ENCODE measurements at regions not wholly inside any gene's neighbourhood (a gene's known extent, or its start where the extent isn't known, plus 50 kb on each side); places are given as distances from the start of the nearest gene placed in this dataset.

DNA sequence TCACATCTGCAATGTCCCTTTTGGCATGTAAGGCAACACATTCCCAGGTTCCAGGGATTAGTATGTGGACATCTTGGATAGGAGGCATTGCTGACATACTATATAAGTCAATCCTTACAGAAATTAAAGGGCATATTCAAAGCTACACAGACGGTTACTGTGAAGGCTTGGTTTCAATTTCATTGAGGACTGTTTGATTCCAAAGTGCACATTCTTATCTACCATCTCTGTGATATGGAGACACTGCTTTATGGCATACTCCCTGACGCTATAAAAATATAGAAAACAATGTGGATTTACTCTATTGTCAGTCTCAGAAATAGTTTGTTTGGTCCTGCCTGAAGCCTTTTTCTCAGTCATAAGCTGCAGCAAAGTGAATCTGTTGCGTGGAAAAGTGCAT, 1486.7 kb downstream of the FAM181B start:
- TF ChIP-seq, protein P1, sequence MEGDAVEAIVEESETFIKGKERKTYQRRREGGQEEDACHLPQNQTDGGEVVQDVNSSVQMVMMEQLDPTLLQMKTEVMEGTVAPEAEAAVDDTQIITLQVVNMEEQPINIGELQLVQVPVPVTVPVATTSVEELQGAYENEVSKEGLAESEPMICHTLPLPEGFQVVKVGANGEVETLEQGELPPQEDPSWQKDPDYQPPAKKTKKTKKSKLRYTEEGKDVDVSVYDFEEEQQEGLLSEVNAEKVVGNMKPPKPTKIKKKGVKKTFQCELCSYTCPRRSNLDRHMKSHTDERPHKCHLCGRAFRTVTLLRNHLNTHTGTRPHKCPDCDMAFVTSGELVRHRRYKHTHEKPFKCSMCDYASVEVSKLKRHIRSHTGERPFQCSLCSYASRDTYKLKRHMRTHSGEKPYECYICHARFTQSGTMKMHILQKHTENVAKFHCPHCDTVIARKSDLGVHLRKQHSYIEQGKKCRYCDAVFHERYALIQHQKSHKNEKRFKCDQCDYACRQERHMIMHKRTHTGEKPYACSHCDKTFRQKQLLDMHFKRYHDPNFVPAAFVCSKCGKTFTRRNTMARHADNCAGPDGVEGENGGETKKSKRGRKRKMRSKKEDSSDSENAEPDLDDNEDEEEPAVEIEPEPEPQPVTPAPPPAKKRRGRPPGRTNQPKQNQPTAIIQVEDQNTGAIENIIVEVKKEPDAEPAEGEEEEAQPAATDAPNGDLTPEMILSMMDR (IDR thresholded peaks at IDR 0.05; ENCODE audit: low read depth, low read length, missing input control) = no peak
- TF ChIP-seq FOXA2 (IDR thresholded peaks at IDR 0.05) (no peak), GABPA (IDR thresholded peaks at IDR 0.05 in 1 of 2, conservative IDR thresholded peaks at IDR 0.05 in 1 of 2) (no peak), RAD21 (IDR thresholded peaks at IDR 0.05) (no peak), YY1 (IDR thresholded peaks at IDR 0.05) (no peak), EGR1 (IDR thresholded peaks at IDR 0.05; ENCODE audit: low read depth in 2 of 2) (no peak), TAF1 (conservative IDR thresholded peaks at IDR 0.05) (no peak), RXRA (IDR thresholded peaks at IDR 0.05) (no peak)
- TF ChIP-seq, protein P2, sequence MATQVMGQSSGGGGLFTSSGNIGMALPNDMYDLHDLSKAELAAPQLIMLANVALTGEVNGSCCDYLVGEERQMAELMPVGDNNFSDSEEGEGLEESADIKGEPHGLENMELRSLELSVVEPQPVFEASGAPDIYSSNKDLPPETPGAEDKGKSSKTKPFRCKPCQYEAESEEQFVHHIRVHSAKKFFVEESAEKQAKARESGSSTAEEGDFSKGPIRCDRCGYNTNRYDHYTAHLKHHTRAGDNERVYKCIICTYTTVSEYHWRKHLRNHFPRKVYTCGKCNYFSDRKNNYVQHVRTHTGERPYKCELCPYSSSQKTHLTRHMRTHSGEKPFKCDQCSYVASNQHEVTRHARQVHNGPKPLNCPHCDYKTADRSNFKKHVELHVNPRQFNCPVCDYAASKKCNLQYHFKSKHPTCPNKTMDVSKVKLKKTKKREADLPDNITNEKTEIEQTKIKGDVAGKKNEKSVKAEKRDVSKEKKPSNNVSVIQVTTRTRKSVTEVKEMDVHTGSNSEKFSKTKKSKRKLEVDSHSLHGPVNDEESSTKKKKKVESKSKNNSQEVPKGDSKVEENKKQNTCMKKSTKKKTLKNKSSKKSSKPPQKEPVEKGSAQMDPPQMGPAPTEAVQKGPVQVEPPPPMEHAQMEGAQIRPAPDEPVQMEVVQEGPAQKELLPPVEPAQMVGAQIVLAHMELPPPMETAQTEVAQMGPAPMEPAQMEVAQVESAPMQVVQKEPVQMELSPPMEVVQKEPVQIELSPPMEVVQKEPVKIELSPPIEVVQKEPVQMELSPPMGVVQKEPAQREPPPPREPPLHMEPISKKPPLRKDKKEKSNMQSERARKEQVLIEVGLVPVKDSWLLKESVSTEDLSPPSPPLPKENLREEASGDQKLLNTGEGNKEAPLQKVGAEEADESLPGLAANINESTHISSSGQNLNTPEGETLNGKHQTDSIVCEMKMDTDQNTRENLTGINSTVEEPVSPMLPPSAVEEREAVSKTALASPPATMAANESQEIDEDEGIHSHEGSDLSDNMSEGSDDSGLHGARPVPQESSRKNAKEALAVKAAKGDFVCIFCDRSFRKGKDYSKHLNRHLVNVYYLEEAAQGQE (IDR thresholded peaks at IDR 0.05) = no peak
- TF ChIP-seq, protein P3, sequence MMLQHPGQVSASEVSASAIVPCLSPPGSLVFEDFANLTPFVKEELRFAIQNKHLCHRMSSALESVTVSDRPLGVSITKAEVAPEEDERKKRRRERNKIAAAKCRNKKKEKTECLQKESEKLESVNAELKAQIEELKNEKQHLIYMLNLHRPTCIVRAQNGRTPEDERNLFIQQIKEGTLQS (IDR thresholded peaks at IDR 0.05) = no peak

Data from liver (tissue), 3 donors.